Pancreas (tissue), 10 donors: ENCODE measurements at regions not wholly inside any gene's neighbourhood (a gene's known extent, or its start where the extent isn't known, plus 50 kb on each side); places are given as distances from the start of the nearest gene placed in this dataset.

Source experiments
- ATAC-seq, 4 donors: fragments of 200-7000 bp; cut with Tn5 transposase; one replicate each; pipeline versions ENCODE4 v1.8.0 to v1.9.1; 2020; ENCODE audit warnings: mild to moderate bottlenecking in 4 of 4, moderate library complexity in 4 of 4
- DNase-seq, 6 donors: peaks; one replicate each; pipeline ENCODE4 v3.0.0-alpha.2; 2020
- FAIRE-seq: peaks from 2 replicates; lab custom pipeline; 2012; peaks lifted over from hg19 to GRCh38; lab: Jason Lieb, UNC
- H3K27ac ChIP-seq, 4 donors: fragments of 200-600 bp; sonication (generic); 1 replicate in 3 of 4; 2 replicates in 1 of 4; pipeline versions ENCODE4 v1.5.0 to v1.8.0; 2020
- H3K27me3 ChIP-seq, 4 donors: fragments of 200-600 bp; one replicate each; pipeline ENCODE4 v1.8.0; 2021
- H3K36me3 ChIP-seq, 3 donors: fragments of 200-600 bp; sonication (generic) in 1 of 3; one replicate each; pipeline versions ENCODE4 v1.5.0 to v1.8.0; 2020 to 2021
- H3K4me1 ChIP-seq, 3 donors: fragments of 200-600 bp; one replicate each; pipeline ENCODE4 v1.8.0; 2021
- H3K4me3 ChIP-seq, 4 donors: fragments of 200-600 bp; sonication (generic) in 2 of 4; one replicate each; pipeline versions ENCODE4 v1.5.0 to v1.8.0; 2020 to 2021
- H3K9me3 ChIP-seq, 4 donors: fragments of 200-600 bp; one replicate each; pipeline ENCODE4 v1.8.0; 2021
- CTCF ChIP-seq, 4 donors: fragments of 200-600 bp; sonication (generic) in 3 of 4; IDR thresholded peaks; one replicate each; pipeline versions ENCODE4 v1.5.0 to v1.8.0; 2021; ENCODE audit warnings: antibody characterized with exemption in 4 of 4
- WGBS, 2 donors: extraction: QIAGEN DNeasy Blood & Tissue Kit; methylation state at CpG; one replicate each; pipeline ENCODE4 v1.1.7; 2013; 5-methylcytosine and 5-hydroxymethylcytosine counted together
- intact Hi-C, 3 donors: fragments of 100-400 bp; cut with DNase I; formaldehyde crosslinking; loops; one replicate each; pipeline versions ENCODE4 v1.11.1 to v1.14.2; 2022
- donor health status: healthy with polysubstance abuse.
- donor health status: DM: no; HTN: no; CAD: no; lungs with moderate emphysema.
- donor health status: DM: no; HTN: no; CAD: no.
- donor health status: control.
- donor health status: control.
- donor health status: Bipolar disorder and iron deficiency.
- donor health status: DM: yes; HTN: yes; CAD: no.
- donor health status: DM: no; HTN: no; CAD: no.
- donor health status: DM: no; HTN: no; CAD: no.
- donor health status: DM: yes; HTN: yes; CAD: no.

DNA sequence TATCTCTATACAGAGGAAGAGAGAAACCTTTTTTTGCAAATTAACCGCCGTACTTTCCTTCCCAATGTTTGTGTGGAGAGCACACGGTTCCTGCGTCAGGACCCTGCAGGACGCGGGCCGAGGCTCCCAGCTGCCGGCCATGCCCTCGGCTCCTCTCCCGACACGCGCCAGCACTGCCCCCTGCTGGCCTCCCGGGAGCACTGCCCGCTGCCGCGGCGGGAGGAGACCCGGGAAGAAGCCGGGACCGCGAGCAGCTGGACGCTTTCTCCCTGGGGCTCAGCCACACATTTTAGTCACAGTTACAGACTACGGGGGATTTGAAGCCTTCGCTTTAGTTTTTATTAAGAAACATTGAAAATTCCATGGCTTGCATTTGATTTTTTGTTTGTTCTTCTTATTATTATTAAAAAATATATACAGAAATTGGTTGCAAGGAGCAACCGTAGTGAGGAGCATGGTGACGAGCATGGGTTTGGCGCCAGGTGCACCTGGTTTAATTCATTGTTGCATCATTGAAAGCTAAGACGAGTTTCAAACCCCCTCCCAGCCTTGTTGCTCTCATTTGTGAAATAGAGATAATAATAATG is 401.2 kb downstream of the GALR1 start:
- peaks cover 0 to 6% (median 0%) of the 10 kb centered on the region in 4 donors for H3K27me3 ChIP-seq
- intact Hi-C loops: loop anchor here in 1 of 3 donors (10.0 kb wide), 1 partner anchor 646 kb away; no protein-coding TSS in a partner anchor
- H3K36me3 ChIP-seq: no peaks in the 10 kb centered on the region
- WGBS, 2 donors: 4% methylated on average over 28 of the region's 28 CpGs
- H3K27ac ChIP-seq: no peak overlapping the region
- H3K4me1 ChIP-seq: peaks cover 0 to 3% (median 0%) of the 10 kb centered on the region in 3 donors
- ATAC-seq (peak; percentile 97 to 100 (median 99)), FAIRE-seq (no peak), DNase-seq (peak; percentile 55 to 95 (median 82))
- H3K4me3 ChIP-seq: no peak overlapping the region
- H3K9me3 ChIP-seq: no peaks in the 10 kb centered on the region
- TF ChIP-seq CTCF (IDR thresholded peaks at IDR 0.05): peak; percentile 94 to 98 (median 96)

DNA sequence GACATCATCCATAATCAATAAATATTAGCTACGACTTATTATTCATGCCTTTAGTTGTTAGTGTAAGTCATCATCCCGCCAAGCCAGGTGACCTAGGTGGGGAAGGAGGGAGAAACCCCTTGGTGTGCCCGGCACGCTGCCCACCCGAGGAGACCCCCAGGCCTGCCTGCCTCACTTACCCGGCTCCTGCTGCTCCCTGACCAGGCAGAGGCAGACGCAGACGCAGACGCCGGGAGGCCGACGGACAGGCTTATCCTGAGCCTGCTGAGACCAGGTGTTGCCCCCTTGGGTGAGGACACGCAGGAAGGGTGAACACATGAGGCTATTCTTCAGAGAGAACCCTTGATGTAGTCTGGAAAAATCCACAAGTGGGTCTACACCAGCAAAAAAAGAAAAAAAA is 401.8 kb downstream of the GALR1 start:
- H3K27me3 ChIP-seq: peaks cover 0 to 6% (median 0%) of the 10 kb centered on the region in 4 donors
- WGBS, 2 donors: 59 to 69% methylated on average over 13 of the region's 13 CpGs
- H3K4me3 ChIP-seq: no peak overlapping the region
- H3K36me3 ChIP-seq: no peaks in the 10 kb centered on the region
- no peak overlapping the region for H3K27ac ChIP-seq
- DNase-seq (no peak), FAIRE-seq (no peak), ATAC-seq (no peak)
- no peak for TF ChIP-seq CTCF (IDR thresholded peaks at IDR 0.05)
- H3K4me1 ChIP-seq: peaks cover 0 to 3% (median 0%) of the 10 kb centered on the region in 3 donors
- intact Hi-C loops: loop anchor here in 1 of 3 donors (10.0 kb wide), 1 partner anchor 647 kb away; no protein-coding TSS in a partner anchor
- no peaks in the 10 kb centered on the region for H3K9me3 ChIP-seq

DNA sequence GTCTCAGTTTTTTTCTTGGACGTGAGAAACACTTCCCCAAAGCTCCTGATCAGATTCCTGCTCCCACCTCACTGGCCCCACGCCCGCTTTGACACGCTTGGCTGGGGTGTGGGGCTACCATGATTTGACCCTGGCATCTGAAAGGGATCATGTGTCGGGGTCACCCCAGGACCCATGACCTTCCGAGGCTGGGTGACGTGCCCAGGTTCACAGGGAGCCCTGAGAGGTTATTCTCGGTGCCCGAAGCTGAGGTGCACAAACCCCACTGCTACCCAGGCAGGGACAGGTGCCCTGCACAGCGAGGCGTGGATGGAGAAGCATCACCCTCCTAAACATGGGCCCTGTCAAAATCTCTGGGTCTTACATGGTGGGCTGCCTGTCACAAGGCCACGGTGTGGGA is 404.1 kb downstream of the GALR1 start:
- ATAC-seq (no peak), FAIRE-seq (no peak), DNase-seq (no peak)
- no peak for TF ChIP-seq CTCF (IDR thresholded peaks at IDR 0.05)
- 59 to 73% methylated on average over 12 of the region's 12 CpGs for WGBS, 2 donors
- no peak overlapping the region for H3K27ac ChIP-seq
- peaks cover 0 to 3% (median 0%) of the 10 kb centered on the region in 3 donors for H3K4me1 ChIP-seq
- intact Hi-C loops: loop anchor here in 1 of 3 donors (10.0 kb wide), 1 partner anchor 649 kb away; no protein-coding TSS in a partner anchor
- no peak overlapping the region for H3K4me3 ChIP-seq
- H3K27me3 ChIP-seq: peaks cover 0 to 6% (median 0%) of the 10 kb centered on the region in 4 donors
- no peaks in the 10 kb centered on the region for H3K36me3 ChIP-seq
- no peaks in the 10 kb centered on the region for H3K9me3 ChIP-seq

GRCh38 chr18:77654302-77654701 is 404.7 kb downstream of the GALR1 start:
- Histone ChIP-seq H3K36me3 (no peaks in the 10 kb centered on the region), H3K27ac (no peak overlapping the region), H3K4me3 (no peak overlapping the region), H3K9me3 (no peaks in the 10 kb centered on the region), H3K4me1 (peaks cover 0 to 3% (median 0%) of the 10 kb centered on the region in 3 donors), H3K27me3 (peaks cover 0 to 6% (median 0%) of the 10 kb centered on the region in 4 donors)
- 65 to 75% methylated on average over 5 of the region's 5 CpGs for WGBS, 2 donors
- TF ChIP-seq CTCF (IDR thresholded peaks at IDR 0.05): no peak
- no peak for FAIRE-seq
- no peak for DNase-seq
- intact Hi-C loops: loop anchor here in 1 of 3 donors (10.0 kb wide), 1 partner anchor 650 kb away; no protein-coding TSS in a partner anchor
- no peak for ATAC-seq
